H9 (cell line): ENCODE measurements at regions not wholly inside any gene's neighbourhood (a gene's known extent, or its start where the extent isn't known, plus 50 kb on each side); places are given as distances from the start of the nearest gene placed in this dataset.

Experiments used
- DNase-seq: peaks from one replicate; pipeline ENCODE4 v3.0.0-alpha.2; 2017
- H2AFZ ChIP-seq: one replicate; pipeline ENCODE4 v1.6.1; 2013; ENCODE audit warnings: mild to moderate bottlenecking, low read length, control low read depth, moderate library complexity
- H2AK5ac ChIP-seq: 2 replicates; pipeline ENCODE4 v1.6.1; 2013; ENCODE audit warnings: low read length, control low read depth, mixed read lengths; ENCODE audit not compliant: insufficient read length
- H2BK120ac ChIP-seq: one replicate; pipeline ENCODE4 v1.6.1; 2013; ENCODE audit warnings: low read depth, mild to moderate bottlenecking, low read length, control low read depth, inconsistent platforms; ENCODE audit not compliant: poor library complexity, severe bottlenecking
- H2BK12ac ChIP-seq: 2 replicates; pipeline ENCODE4 v1.6.1; 2013; ENCODE audit warnings: low read length, control low read depth, mixed read lengths, low read depth; ENCODE audit not compliant: insufficient read length
- H2BK15ac ChIP-seq: 2 replicates; pipeline ENCODE4 v1.6.1; 2013; ENCODE audit warnings: low read depth, low read length, control low read depth
- H2BK20ac ChIP-seq: one replicate; pipeline ENCODE4 v1.6.1; 2013; ENCODE audit warnings: low read depth, mild to moderate bottlenecking, low read length, control low read depth, inconsistent platforms; ENCODE audit not compliant: poor library complexity, severe bottlenecking
- H2BK5ac ChIP-seq: 2 replicates; pipeline ENCODE4 v1.6.1; 2013; ENCODE audit warnings: low read length, control low read depth, mixed read lengths; ENCODE audit not compliant: insufficient read length
- H3K14ac ChIP-seq: 2 replicates; pipeline ENCODE4 v1.6.1; 2013; ENCODE audit warnings: low read length, control low read depth; ENCODE audit not compliant: insufficient read depth
- H3K18ac ChIP-seq: 2 replicates; pipeline ENCODE4 v1.6.1; 2013; ENCODE audit warnings: low read depth, mild to moderate bottlenecking, mixed read lengths, low read length, control low read depth; ENCODE audit not compliant: insufficient read length
- H3K23ac ChIP-seq: 2 replicates; pipeline ENCODE4 v1.6.1; 2013; ENCODE audit warnings: low read length, control low read depth, mixed read lengths, low read depth; ENCODE audit not compliant: insufficient read length
- H3K23me2 ChIP-seq: 2 replicates; pipeline ENCODE4 v1.6.1; 2013; ENCODE audit warnings: low read depth, mild to moderate bottlenecking, mixed read lengths, low read length, control low read depth; ENCODE audit not compliant: insufficient read length, poor library complexity, severe bottlenecking
- H3K27ac ChIP-seq: 2 replicates; pipeline ENCODE4 v1.5.1; 2013; ENCODE audit warnings: low read length, control low read depth, mixed read lengths, low read depth; ENCODE audit not compliant: insufficient read length
- H3K27me3 ChIP-seq: 2 replicates; pipeline ENCODE4 v1.6.1; 2013; ENCODE audit warnings: low read length, control low read depth, inconsistent platforms; ENCODE audit not compliant: insufficient read depth
- H3K4ac ChIP-seq: 2 replicates; pipeline ENCODE4 v1.6.1; 2013; ENCODE audit warnings: low read depth, mild to moderate bottlenecking, control low read depth, inconsistent platforms, low read length, moderate library complexity
- H3K4me1 ChIP-seq: 2 replicates; pipeline ENCODE4 v1.6.1; 2013; ENCODE audit warnings: low read length, control low read depth, inconsistent platforms; ENCODE audit not compliant: insufficient read depth
- H3K4me2 ChIP-seq: 2 replicates; pipeline ENCODE4 v1.6.1; 2013; ENCODE audit warnings: low read length, control low read depth, mixed read lengths; ENCODE audit not compliant: insufficient read length, insufficient read depth
- H3K56ac ChIP-seq: 2 replicates; pipeline ENCODE4 v1.6.1; 2013; ENCODE audit warnings: low read depth, mild to moderate bottlenecking, mixed read lengths, low read length, control low read depth; ENCODE audit not compliant: insufficient read length
- H3K79me1 ChIP-seq: 2 replicates; pipeline ENCODE4 v1.6.1; 2013; ENCODE audit warnings: low read depth, mild to moderate bottlenecking, moderate library complexity, low read length, control low read depth, inconsistent platforms; ENCODE audit not compliant: insufficient read depth, poor library complexity, severe bottlenecking
- H3K79me2 ChIP-seq: 2 replicates; pipeline ENCODE4 v1.6.1; 2013; ENCODE audit warnings: low read length, control low read depth, inconsistent platforms; ENCODE audit not compliant: insufficient read depth
- H3K9ac ChIP-seq: 2 replicates; pipeline ENCODE4 v1.6.1; 2013; ENCODE audit warnings: low read length, control low read depth, mixed read lengths; ENCODE audit not compliant: insufficient read length; ENCODE audit errors: extremely low read depth
- H3K9me3 ChIP-seq: one replicate; pipeline ENCODE4 v1.6.1; 2013; ENCODE audit warnings: low read depth, low read length, inconsistent platforms; ENCODE audit not compliant: control insufficient read depth
- H3T11ph ChIP-seq: one replicate; pipeline ENCODE4 v1.6.1; 2013; ENCODE audit warnings: mild to moderate bottlenecking, low read length, control low read depth, inconsistent platforms
- H4K20me1 ChIP-seq: one replicate; pipeline ENCODE4 v1.6.1; 2013; ENCODE audit not compliant: control insufficient read depth, insufficient read length, insufficient read depth
- H4K5ac ChIP-seq: 2 replicates; pipeline ENCODE4 v1.6.1; 2013; ENCODE audit warnings: low read depth, mild to moderate bottlenecking, mixed read lengths, low read length, control low read depth; ENCODE audit not compliant: insufficient read length
- H4K8ac ChIP-seq: replicated peaks from 2 replicates; pipeline ENCODE4 v1.6.1; 2013; ENCODE audit warnings: low read length, control low read depth, mixed read lengths, low read depth; ENCODE audit not compliant: insufficient read length
- H4K91ac ChIP-seq: 2 replicates; pipeline ENCODE4 v1.6.1; 2013; ENCODE audit warnings: low read depth, mild to moderate bottlenecking, moderate library complexity, mixed read lengths, low read length, control low read depth; ENCODE audit not compliant: insufficient read length
- H3K27ac Mint-ChIP-seq, 3 experiments: 2 replicates in 2 of 3; 3 replicates in 1 of 3; pipeline ENCODE4 v1.8.0; 2020 to 2021; ENCODE audit warnings: mixed read lengths in 3 of 3, mild to moderate bottlenecking in 1 of 3, moderate library complexity in 1 of 3
- H3K27me3 Mint-ChIP-seq: 2 replicates; pipeline ENCODE4 v1.8.0; 2021; ENCODE audit warnings: low read depth, mild to moderate bottlenecking, moderate library complexity, mixed read lengths
- H3K36me3 Mint-ChIP-seq, 3 experiments: 2 replicates in 2 of 3; 3 replicates in 1 of 3; pipeline ENCODE4 v1.8.0; 2020 to 2021; ENCODE audit warnings: low read depth in 3 of 3, mixed read lengths in 3 of 3; ENCODE audit not compliant: insufficient read depth in 1 of 3
- H3K4me1 Mint-ChIP-seq, 2 experiments: 2 replicates each; pipeline ENCODE4 v1.8.0; 2020; ENCODE audit warnings: mixed read lengths in 2 of 2
- H3K4me3 Mint-ChIP-seq, 2 experiments: 2 replicates in 1 of 2; 3 replicates in 1 of 2; pipeline ENCODE4 v1.8.0; 2020 to 2021; ENCODE audit warnings: mild to moderate bottlenecking in 2 of 2, mixed read lengths in 2 of 2, moderate library complexity in 1 of 2
- H3K9me3 Mint-ChIP-seq, 2 experiments: 2 replicates in 1 of 2; 3 replicates in 1 of 2; pipeline ENCODE4 v1.8.0; 2020; ENCODE audit warnings: mild to moderate bottlenecking in 2 of 2, mixed read lengths in 2 of 2, moderate library complexity in 1 of 2
- CTCF ChIP-seq: fragments of 200-600 bp; sonication (generic); conservative IDR thresholded peaks from 3 replicates; pipeline ENCODE4 v1.8.0; 2021; ENCODE audit warnings: antibody characterized with exemption, mild to moderate bottlenecking
- WGBS: extraction: QIAGEN DNeasy Blood & Tissue Kit; methylation state at CpG from one replicate; pipeline ENCODE4 v1.1.7; 2013; ENCODE audit warnings: missing lambda C conversion rate, low lambda C conversion rate, mixed read lengths; ENCODE audit not compliant: insufficient read length; ENCODE audit errors: extremely low coverage; 5-methylcytosine and 5-hydroxymethylcytosine counted together

- Histone ChIP-seq H3K27me3 (no peaks in the 10 kb centered on the region), H2BK20ac (no peak overlapping the region), H4K5ac (no peak overlapping the region), H3K27ac (no peak overlapping the region), H2AFZ (no peak overlapping the region), H2BK12ac (no peak overlapping the region), H3K56ac (no peak overlapping the region), H2BK15ac (no peak overlapping the region), H3K14ac (no peak overlapping the region), H4K8ac (no peak overlapping the region), H3K9ac (no peak overlapping the region), H2BK120ac (no peak overlapping the region), H2BK5ac (no peak overlapping the region), H3K4me2 (no peak overlapping the region), H4K20me1 (no peaks in the 10 kb centered on the region), H3K4ac (no peak overlapping the region), H3K23ac (no peak overlapping the region), H3K79me1 (no peaks in the 10 kb centered on the region), H3T11ph (no peak overlapping the region), H3K18ac (no peak overlapping the region), H2AK5ac (no peak overlapping the region), H4K91ac (no peak overlapping the region), H3K9me3 (no peaks in the 10 kb centered on the region), H3K23me2 (no peaks in the 10 kb centered on the region), H3K79me2 (no peaks in the 10 kb centered on the region), H3K4me1 (peaks cover 3% of the 10 kb centered on the region; the same call in 1 of the 2 replicates)
- Mint-ChIP-seq H3K9me3 (no peaks in the 10 kb centered on the region), H3K4me3 (no peak overlapping the region), H3K4me1 (peaks cover 11 to 13% of the 10 kb centered on the region in 2 experiments), H3K27ac (no peak overlapping the region; a peak in 1 of 7 replicates), H3K36me3 (no peaks in the 10 kb centered on the region), H3K27me3 (peaks cover 2% of the 10 kb centered on the region; the same call in 1 of the 2 replicates)
- no peak for DNase-seq
- no CpG with 5 or more reads among the region's 9 CpGs for WGBS
- TF ChIP-seq CTCF, result no peak
Measured at GRCh38 chr2:15720561-15721307, 129.1 kb downstream of the DDX1 start.
